ENCODE measurements at regions not wholly inside any gene's neighbourhood (a gene's known extent, or its start where the extent isn't known, plus 50 kb on each side); places are given as distances from the start of the nearest gene placed in this dataset.

- TF ChIP-seq, protein P1, sequence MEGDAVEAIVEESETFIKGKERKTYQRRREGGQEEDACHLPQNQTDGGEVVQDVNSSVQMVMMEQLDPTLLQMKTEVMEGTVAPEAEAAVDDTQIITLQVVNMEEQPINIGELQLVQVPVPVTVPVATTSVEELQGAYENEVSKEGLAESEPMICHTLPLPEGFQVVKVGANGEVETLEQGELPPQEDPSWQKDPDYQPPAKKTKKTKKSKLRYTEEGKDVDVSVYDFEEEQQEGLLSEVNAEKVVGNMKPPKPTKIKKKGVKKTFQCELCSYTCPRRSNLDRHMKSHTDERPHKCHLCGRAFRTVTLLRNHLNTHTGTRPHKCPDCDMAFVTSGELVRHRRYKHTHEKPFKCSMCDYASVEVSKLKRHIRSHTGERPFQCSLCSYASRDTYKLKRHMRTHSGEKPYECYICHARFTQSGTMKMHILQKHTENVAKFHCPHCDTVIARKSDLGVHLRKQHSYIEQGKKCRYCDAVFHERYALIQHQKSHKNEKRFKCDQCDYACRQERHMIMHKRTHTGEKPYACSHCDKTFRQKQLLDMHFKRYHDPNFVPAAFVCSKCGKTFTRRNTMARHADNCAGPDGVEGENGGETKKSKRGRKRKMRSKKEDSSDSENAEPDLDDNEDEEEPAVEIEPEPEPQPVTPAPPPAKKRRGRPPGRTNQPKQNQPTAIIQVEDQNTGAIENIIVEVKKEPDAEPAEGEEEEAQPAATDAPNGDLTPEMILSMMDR (IDR thresholded peaks at IDR 0.05 in 8 of 11, conservative IDR thresholded peaks at IDR 0.05 in 3 of 11) = no peak
- no peak for TF ChIP-seq POLR2A (IDR thresholded peaks at IDR 0.05)
- no peak for TF ChIP-seq POLR2AphosphoS5 (IDR thresholded peaks at IDR 0.05)
Measured at GRCh38 chr7:40972426-40972825, 730.5 kb downstream of the INHBA start.
